Brain pericyte (primary cell): ENCODE measurements at regions not wholly inside any gene's neighbourhood (a gene's known extent, or its start where the extent isn't known, plus 50 kb on each side); places are given as distances from the start of the nearest gene placed in this dataset.

Source experiments
- DNase-seq: peaks from one replicate; pipeline ENCODE4 v3.0.0-alpha.2; 2012; ENCODE audit warnings: low read depth, low spot score

DNA sequence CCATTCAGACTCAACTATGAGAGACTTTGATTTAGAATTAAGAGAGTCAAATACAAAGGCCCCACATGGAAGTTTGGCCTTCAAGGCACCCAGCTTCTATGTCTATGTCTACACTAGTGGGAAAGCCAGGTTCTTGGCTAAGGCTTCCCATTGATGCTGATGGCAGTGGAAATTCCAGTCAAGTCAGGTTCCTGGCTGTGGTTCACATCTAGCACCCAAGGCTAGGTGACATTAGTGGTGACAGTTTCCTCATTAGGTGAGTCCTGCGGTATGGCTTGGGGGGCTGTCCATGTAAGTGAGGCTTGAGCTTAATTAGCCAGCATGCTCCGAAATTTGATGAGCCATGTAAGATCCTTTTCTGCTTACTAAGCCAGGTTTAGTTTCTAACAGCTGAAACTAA, 460.9 kb downstream of the RMST start:
- DNase-seq = no peak

DNA sequence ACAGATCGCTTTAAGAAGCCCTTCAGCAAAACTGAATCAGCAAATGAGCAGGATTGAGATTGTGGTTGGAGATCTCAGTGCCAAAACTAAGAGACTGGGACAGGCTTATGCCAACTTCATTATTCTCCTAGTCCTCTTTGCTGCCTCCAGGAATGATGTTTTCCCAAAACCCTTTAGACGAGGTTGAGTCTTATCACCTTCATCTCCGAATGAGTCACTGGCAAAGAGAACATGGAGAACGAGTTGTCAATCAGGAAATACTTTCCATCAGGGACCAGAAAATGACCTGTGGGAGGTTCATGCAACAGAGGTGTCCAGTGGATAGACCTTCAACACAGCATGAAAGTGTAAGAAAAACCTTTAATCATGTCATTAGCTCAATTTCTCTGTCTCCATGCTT, 461.5 kb downstream of the RMST start:
- DNase-seq = no peak

DNA sequence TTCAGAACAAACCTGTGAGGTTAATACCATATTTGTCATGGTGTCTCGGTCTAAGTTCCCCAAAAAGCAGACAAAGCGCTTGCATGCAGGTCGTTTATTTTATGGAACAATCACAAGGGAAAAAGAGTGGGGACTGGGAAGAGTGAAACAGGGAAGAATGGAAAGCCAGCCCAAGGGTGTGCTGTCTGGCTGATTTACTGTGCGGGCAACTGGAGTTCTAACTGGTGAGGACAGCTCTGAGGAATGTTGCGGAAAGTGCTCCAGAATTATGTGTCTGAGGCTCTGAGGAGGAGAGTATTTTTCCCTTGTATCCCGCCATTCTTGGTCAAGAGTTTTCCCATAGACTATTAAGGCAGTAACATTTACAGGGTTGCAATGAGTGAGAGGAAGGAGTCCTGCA, 465.4 kb downstream of the RMST start:
- DNase-seq = no peak

DNA sequence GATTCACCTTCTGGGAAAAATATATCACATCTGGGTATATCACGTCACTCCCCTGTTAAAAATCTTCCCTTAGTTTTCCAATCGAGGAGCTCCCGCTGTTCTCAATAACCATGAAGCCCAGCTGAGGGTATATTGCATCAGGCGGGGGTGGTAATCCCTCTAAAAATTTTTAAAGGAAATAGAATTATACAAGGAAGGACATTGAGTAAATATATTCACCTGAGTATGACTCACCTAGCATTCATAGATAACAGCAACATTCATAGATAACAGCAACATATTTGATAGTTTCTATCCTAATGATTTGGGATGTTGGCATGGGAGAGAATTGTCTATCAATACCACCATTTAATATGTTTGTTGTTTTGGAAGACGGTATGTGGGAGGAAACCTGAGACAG, 473.6 kb downstream of the RMST start:
- no peak for DNase-seq

DNA sequence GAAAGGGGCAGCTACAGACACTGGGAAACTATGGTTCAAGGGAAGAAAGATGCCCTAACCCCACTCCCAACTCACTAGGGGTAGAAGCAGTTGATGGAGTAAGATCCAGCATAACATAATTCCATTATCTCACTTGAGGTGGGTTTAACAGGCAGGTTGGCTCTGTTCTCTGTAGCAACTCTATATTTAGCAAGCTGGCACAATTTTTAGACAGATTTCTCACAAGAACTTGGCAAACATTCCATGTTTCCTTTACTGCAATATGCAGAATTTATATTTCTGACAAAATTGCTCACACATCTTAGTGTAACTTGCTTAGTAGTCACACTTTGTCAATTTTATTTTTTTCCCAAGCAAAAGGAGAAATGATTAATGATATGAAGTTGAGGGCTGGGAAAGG, 475.4 kb downstream of the RMST start:
- DNase-seq = no peak

DNA sequence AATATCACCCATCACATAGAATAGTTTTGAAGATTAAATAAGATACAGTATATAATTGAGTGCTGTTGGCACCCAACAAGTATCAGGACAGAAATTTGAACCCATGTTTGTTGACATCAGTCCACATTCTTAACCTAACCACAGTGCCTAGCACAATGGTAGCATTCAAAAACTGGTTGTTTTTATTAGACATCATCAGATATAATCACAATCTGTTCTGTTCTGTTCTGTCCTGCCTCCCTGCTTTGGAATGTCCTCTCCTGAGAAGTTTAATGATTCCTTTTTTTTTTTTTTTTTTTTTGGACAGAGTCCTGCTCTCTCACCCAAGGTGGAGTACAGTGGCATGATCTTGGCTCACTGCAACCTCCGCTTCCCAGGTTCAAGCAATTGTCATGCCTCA, 476.6 kb downstream of the RMST start:
- no peak for DNase-seq

DNA sequence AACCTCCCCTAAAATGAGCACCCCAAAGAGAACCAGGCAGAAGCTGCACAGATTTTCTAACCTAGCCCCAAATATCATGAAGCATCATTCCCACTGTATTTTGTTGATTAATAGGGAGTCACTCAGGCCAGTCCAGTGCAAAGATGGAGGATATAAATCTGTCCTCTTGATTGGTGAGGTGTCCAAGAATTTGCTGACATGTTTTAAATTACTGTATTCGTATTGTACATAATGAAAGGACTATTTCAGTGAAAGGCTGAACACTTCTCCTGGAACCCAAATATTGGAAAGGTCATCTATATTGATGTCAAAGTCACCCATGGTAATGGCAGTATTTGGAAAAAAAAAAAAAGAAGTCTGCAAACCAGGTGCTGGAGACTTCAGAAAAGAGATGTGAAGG, 477.5 kb downstream of the RMST start:
- DNase-seq = no peak

DNA sequence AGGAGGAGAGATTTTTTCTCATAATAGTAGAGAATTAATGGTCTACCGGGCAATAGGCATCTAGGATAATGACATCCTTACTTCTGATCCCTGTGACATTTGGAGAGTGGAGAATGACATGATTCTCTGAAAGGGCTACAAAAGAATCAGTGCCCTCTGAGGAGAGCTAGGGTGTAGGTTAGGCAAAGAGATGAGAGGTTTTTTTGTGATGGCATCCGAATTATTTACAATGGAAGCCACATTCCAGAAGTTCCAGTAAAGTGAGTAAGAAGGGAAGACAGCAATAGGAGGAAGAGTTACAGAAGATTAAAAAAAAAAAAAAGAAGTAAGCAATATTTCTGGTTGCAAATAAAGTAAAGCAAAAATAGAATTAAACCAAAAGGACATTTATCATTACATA, 478.0 kb downstream of the RMST start:
- no peak for DNase-seq

DNA sequence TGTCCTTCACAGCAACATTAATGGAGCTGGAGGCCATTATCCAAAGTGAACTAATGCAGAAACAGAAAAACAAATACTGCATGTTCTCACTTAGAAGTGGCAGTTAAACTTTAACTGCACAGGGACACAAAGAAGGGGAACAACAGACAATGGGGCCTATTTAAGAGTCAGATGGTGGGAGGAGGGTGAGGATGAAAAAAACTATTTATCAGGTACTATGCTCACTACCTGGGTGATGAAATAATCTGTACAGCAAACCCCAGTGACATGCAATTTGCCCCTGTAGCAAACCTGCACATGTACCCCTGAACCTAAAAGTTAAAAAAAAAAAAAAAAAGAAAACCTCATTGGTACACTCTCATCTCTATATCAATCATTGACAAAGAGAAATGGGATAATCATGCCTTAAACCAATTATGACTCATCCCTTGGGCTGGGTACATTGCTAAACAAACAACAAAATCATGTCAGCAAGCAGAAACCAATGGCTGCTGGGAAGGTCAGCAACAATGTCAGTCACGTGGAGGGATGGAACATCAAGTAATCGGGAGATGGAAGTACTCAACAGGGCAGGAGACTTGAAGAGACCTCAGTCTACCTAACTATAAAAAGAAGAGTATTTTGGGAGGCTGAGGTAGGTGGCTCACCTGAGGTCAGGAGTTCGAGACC, 479.2 kb downstream of the RMST start:
- no peak for DNase-seq

DNA sequence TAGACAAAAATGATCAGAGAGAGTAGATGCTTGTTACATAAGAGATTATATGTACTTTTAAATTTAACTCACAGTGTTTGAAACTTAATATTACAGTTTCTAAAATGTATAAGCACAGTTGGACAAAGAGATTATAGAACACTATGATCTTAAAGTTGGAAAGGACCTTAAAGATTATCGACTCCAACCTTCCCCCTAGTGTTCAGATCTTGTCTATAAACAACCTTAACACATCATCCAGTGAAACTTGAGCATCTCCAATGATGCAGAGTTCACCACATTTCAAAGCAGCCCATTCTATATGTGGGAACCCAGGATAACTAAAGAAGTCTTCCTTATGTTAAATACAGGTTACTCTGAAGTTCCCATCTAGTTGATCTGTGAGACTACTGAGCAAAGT, 480.8 kb downstream of the RMST start:
- no peak for DNase-seq

DNA sequence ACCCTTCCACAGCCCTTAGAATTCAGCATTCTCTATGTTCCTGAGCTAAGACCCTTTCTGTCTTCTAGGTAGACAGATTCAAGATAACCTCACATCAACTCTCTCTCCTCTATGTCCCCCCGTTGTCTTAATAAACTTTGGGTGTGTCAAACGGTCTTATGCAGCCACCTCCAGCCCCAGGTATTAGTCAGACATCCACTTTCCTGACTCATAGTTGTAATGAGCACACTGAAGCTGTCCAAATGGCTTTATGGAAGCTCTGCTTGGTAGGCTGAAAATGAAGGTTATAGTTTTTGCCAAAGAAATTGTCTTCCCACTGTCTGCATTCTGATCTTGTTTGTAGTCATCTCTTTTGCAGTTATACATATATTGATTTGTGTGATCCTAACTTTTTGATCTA, 482.0 kb downstream of the RMST start:
- DNase-seq = no peak

DNA sequence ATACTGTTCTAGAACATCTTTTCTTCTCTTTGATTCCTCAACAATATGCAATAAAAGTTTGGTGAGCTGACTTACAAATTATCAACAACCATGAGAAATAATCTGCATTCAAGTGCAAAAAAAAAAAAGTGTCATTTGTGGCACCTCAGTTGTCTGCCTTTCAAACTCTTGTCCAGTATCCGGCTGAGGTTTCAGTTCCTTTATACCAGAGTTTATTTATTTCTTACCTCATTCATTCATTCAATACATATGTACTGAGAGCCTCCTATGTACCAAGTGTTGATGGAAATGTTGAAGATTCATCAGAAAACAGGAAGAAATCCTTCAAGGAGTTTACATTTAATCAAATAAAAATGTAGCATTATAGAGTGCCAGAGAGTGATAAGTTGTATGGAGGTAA, 484.1 kb downstream of the RMST start:
- no peak for DNase-seq

DNA sequence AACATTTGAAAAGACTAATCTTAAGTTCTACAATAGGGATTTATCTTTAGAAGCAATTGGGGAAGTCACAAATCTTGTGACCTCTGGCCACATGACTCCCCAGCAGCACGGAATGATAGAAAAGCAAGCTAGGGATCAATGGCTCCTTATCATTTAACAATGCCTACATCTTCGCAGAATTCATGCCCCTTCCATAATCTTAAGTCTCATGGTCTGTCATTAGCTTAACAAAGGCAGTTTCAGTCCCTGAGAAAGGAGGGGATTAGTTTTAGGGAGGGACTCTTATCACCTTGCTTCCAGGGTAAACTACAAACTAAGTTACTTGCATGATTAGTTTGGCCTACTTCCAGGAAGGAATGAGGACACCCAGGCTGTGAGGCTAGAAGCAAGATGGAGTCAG, 486.0 kb downstream of the RMST start:
- DNase-seq = no peak

DNA sequence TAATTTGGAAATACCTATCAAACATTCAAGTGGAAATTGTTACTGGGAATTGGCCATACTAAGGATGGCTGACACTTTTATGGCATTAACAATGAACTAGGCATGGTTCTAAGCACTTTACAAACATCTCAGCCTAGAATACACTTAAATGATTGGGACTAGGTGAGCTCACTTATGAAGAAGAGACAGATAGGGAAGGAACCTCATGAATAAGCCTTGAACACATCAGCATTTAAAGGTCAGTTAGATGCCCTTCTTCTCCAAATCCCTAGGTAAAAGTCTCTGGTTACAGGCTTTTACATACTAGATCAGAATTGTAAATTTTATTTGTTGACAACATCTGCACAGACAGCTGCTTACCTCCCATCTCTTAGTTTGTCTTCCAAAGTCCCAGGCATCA, 488.6 kb downstream of the RMST start:
- no peak for DNase-seq

DNA sequence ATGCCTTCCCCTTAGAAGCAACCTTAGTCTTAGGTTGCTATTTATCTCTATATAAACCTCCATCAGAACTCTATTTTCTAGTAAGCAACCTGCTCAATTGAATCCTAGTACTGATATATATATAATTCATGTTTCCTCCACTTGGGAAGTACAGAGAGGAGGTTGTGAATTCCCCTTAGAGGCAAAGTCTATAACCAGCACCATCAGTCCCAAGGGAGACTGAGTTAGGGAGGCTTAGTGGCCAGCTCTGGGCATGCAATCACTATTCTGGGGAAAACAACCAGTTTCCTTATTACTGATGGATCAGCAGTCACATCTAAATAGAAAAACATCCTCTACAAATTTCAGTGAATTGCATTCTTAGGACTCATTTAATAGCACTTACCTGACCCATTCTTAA, 489.1 kb downstream of the RMST start:
- DNase-seq = no peak

DNA sequence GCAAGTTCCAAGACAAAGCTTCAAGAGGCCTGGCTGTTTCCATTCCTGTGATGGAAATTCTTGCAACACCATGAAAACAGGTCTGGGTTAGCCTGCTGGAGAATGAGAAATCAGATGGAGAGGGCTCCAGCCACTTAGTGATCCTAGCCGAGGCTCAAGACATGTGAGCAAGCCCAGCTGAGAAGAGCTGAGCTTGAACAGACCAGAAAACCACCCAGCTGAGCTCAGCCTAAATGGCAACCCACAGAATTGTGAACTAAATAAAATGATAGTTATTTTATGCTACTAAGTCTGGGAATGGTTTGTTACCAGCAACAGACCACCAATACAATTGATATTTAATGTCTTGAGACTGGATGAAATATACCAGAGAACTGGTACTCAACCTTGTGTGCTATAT, 494.5 kb downstream of the RMST start:
- DNase-seq = no peak

DNA sequence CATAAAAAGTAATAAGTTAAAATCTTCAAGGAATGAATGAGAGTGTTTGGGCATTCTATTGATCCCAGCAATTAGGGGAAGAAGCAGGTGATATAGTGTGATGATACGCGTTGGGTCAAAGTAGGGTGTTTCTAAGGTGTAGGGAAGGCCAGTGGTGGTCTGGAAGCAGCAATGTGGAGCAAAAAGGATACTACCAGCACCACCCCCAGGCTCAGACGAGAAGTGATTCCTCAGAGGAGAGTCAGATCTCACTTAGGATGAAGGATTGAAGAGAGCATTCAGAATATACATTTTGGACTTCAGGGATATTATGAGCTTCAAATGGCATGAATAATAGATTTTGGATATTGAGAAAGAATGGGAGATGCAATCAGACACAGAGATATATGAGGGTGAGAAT, 497.6 kb downstream of the RMST start:
- no peak for DNase-seq

DNA sequence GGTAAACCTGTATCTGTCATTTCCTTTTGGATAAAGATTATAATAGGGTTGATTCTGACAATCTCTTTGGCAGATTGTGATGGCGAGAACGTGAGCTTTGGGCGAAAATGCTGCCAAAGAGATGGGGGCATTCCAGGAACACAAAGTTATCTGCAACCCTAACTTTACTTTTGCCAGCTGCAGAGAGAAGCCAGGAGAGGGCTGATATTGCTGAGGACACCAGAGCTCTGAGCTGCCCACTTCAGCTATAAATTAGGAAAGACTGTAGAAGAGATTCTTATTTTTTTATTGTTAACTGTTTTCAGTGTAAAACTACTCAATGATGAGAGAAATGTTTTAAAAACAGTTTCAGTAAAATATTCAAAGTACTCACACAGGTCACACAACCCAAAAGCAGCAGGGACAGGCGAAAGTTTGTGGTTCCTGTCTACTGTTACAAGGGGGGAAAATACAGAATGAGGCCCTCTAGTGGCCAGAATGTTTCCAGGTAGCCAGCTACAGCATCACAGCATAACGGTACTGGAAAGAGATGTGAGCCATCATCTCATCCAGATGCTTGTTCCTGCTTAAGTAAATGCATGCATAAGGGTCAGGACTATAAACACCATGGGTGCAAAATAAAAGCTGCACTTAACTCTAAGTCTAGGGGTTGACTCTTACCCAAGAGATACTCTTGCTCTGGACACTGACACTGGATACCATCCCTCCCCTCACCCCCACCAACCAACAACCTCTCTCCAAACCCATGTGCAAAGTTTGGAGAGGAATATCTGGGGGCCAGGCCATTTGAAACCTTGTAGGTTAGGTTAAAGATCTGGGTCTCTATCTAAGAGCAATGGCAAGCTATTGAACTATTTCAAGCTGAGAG, 498.4 kb downstream of the RMST start:
- DNase-seq = no peak

DNA sequence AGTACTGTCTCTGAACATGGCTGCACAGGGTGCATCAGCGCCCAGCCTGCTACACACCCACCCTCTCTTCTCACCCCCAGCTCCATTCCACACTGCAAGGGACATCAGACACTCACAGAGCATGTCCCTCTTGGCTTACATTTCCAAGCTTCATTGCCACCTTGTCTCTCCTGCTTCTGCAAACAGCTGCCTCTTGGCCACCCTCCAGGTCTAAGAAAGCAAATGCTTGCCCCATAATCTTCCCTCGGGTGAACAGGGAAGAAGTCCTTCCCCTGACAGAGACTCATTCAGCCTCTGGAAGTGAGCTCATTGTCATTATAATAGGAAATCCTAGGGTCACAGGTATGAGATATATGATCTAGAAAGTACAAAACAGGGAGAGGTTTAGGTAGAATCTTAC, 505.2 kb downstream of the RMST start:
- no peak for DNase-seq

DNA sequence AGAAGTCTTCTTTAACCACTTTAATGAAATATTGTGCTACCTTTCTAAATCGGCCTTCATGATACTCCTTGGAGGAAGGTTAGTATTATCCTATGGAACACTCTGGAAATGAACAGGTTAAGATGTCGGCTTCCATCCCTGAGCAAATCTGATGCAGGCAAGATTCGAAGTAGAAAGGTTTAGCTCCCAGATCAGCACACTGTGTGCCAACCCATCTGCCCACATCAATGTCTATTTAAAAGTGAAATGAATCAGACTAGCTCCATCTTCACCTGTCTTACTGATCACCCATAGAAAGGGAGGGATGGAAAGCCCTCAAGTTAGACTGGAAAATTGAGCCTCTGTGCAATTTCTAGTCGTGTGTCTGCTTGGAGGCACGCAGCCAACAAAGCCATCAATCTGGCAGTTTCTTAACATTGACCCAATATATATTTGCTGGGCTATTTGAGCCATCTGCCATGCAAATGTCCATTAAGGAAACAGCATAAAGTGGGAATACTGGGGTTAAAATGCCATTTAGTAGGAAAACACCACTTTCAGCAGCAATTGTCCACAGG, 506.1 kb downstream of the RMST start:
- no peak for DNase-seq

DNA sequence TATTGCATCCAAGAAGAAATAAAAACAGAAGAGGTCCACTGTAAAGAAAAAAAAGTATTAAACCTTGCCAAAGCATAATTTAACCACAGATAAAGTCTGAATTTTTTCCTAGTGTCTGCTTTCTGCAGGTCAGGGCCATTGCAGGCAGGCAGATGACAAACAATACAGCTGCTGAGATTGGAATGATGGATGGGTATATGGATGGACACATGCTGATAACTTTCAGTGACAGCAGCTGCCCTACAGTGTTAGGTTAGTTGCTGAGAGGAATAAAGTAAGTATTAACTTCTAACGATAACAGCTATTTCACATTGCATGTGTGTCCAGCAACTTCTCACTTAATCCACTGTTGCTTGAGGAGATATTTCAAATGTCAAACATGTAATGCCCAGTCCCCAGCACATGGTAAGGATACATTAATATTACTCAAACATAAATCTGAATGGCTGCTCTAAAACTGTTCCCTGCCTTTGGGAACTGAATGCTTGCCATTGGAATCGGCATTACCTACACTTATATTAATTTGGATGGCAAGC, 515.3 kb downstream of the RMST start:
- DNase-seq = no peak

DNA sequence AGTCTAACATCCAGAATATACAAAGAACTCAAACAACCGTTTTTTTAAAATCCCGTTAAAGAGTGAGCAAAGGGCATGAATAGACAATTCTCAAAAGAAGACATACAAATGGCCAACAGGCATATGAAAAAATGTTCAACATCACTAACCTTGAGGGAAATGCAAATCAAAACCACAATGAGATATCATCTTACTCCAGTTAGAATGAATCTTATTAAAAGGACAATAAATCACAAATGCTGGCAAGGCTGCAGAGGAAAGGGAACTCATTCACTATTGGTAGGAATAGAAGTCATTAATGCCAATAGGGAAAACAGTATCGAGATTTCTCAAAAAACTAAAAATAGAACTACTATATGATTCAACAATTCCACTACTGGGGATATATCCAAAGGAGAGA, 520.1 kb downstream of the RMST start:
- no peak for DNase-seq

DNA sequence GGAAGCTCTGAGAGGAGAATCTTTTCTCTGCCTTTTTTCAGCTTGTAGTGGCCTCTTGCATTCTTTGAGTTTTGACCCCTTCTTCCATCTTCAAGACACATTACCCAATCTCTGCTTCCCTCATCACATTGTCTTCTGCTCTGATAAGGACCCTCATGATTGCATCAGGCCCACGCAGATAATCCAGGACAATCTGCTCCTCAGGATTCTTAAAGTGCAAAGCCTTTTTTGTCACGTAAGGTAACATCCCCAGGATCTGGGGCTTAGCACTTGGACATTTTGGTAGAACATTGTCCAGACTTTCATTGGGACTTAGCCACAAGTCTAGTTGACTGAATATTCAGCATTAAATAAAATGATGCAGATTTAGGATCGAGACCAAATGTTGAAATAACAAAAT, 521.2 kb downstream of the RMST start:
- DNase-seq = no peak
